Esophagus (tissue), 2 donors: ENCODE measurements at regions not wholly inside any gene's neighbourhood (a gene's known extent, or its start where the extent isn't known, plus 50 kb on each side); places are given as distances from the start of the nearest gene placed in this dataset.
"Not testable (repeated sequence)": the region's sequence is repeated elsewhere in the genome, so short reads cannot be mapped to it uniquely, and the experiment has no call there.

Experiments used
- H3K27ac ChIP-seq, 2 donors: one replicate each; pipeline ENCODE4 v1.5.1; 2013; ENCODE audit warnings: low read depth in 2 of 2, mild to moderate bottlenecking in 2 of 2, inconsistent platforms in 1 of 2, low read length in 1 of 2, moderate library complexity in 1 of 2
- H3K27me3 ChIP-seq, 2 donors: one replicate each; pipeline ENCODE4 v1.6.1; 2013; ENCODE audit warnings: low read length in 2 of 2, control low read depth in 1 of 2, mild to moderate bottlenecking in 1 of 2; ENCODE audit not compliant: insufficient read depth in 2 of 2, control insufficient read depth in 1 of 2
- H3K36me3 ChIP-seq, 2 donors: one replicate each; pipeline ENCODE4 v1.6.1; 2013; ENCODE audit warnings: low read length in 1 of 2; ENCODE audit not compliant: control insufficient read depth in 2 of 2, insufficient read depth in 2 of 2
- H3K4me1 ChIP-seq, 2 donors: one replicate each; pipeline ENCODE4 v1.6.1; 2013; ENCODE audit warnings: low read length in 1 of 2; ENCODE audit not compliant: control insufficient read depth in 2 of 2, insufficient read depth in 2 of 2
- H3K4me3 ChIP-seq, 2 donors: one replicate each; pipeline ENCODE4 v1.5.1; 2013; ENCODE audit warnings: low read length in 2 of 2, mild to moderate bottlenecking in 2 of 2, low read depth in 1 of 2, moderate library complexity in 1 of 2
- H3K9me3 ChIP-seq, 2 donors: one replicate each; pipeline ENCODE4 v1.6.1; 2013; ENCODE audit warnings: mild to moderate bottlenecking in 2 of 2, low read depth in 1 of 2, low read length in 1 of 2, moderate library complexity in 1 of 2; ENCODE audit not compliant: control insufficient read depth in 2 of 2, insufficient read depth in 1 of 2
- WGBS, 2 donors: extraction: QIAGEN DNeasy Blood & Tissue Kit; methylation state at CpG; one replicate each; pipeline ENCODE4 v1.1.7; 2013; 5-methylcytosine and 5-hydroxymethylcytosine counted together
- donor health status: healthy with polysubstance abuse.
- donor health status: Bipolar disorder and iron deficiency.

GRCh38 chr17:71769850-71770249 lies 351.0 kb upstream of the SOX9 start:
- 57 to 64% methylated on average over 2 of the region's 2 CpGs for WGBS, 2 donors
- Histone ChIP-seq H3K27ac (no peak overlapping the region), H3K4me1 (no peaks in the 10 kb centered on the region), H3K27me3 (peaks cover 0 to 2% of the 10 kb centered on the region in 2 donors), H3K4me3 (no peak overlapping the region), H3K36me3 (no peaks in the 10 kb centered on the region), H3K9me3 (no peaks in the 10 kb centered on the region)

DNA sequence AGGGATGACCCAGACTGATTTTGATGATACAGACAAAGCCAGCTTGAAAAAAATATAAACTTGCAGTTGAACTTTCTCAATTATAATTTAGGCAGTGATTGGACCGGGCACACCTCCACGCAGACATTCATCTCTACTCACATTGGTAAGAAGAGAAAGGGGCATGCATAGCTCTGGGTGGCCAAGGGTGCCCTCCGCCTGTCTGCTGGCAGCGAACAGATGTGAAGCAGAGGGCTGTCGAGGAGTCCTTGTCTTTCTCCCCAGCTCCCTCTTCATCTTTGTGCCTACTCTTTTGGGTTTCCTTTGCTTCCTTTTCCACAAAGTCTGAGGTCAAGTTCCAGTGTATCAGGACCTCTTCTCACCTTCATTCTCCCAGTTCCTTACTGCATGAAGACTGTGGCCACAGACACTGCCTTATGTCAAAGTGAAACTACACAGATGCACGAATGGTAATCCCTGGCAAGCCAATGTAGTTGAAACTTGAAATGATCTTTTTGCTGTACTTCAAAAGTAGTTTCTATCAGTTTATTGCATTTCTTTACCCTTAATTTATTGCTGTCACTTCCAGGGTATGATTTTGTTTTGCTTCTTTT lies 343.7 kb upstream of the SOX9 start:
- no peaks in the 10 kb centered on the region for H3K36me3 ChIP-seq
- no peak overlapping the region for H3K27ac ChIP-seq
- no peaks in the 10 kb centered on the region for H3K9me3 ChIP-seq
- WGBS, 2 donors: 82 to 87% methylated on average over 6 of the region's 6 CpGs
- H3K4me1 ChIP-seq: no peaks in the 10 kb centered on the region
- no peak overlapping the region for H3K4me3 ChIP-seq
- no peaks in the 10 kb centered on the region for H3K27me3 ChIP-seq

DNA sequence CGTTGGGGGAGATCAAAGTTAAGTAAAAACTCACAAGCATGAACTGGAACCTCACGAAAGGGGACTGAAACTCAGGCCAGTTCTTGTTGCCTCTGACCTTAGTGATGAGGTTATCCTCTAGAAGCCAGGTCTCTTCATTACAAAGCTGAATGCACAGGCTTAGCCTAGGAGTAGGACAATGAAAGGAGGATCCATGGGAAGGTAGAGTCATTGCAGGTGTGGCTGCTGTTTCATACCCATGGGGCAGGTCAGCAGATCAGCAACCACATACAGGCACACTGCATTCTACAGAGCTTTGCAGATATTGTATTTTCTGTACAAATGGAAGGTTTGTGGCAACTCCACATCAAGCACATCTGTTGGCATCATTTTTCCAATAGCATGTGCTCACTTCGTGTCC lies 341.3 kb upstream of the SOX9 start:
- 72 to 86% methylated on average over 3 of the region's 3 CpGs for WGBS, 2 donors
- H3K4me1 ChIP-seq: no peaks in the 10 kb centered on the region
- H3K27ac ChIP-seq: no peak overlapping the region
- H3K36me3 ChIP-seq: no peaks in the 10 kb centered on the region
- H3K9me3 ChIP-seq: no peaks in the 10 kb centered on the region
- H3K27me3 ChIP-seq: no peaks in the 10 kb centered on the region
- no peak overlapping the region for H3K4me3 ChIP-seq

- H3K27me3 ChIP-seq: no peaks in the 10 kb centered on the region
- no peaks in the 10 kb centered on the region for H3K4me1 ChIP-seq
- no peak overlapping the region for H3K27ac ChIP-seq
- H3K36me3 ChIP-seq: no peaks in the 10 kb centered on the region
- H3K9me3 ChIP-seq: no peaks in the 10 kb centered on the region
- no peak overlapping the region for H3K4me3 ChIP-seq
Observed at GRCh38 chr17:71780596-71780995, 340.2 kb upstream of the SOX9 start.

- H3K4me3 ChIP-seq, H3K27ac ChIP-seq, H3K27me3 ChIP-seq, H3K4me1 ChIP-seq, H3K36me3 ChIP-seq, H3K9me3 ChIP-seq: not testable (repeated sequence)
- 84 to 90% methylated on average over 8 of the region's 8 CpGs for WGBS, 2 donors
Observed at GRCh38 chr17:71782021-71782420, 338.8 kb upstream of the SOX9 start.

DNA sequence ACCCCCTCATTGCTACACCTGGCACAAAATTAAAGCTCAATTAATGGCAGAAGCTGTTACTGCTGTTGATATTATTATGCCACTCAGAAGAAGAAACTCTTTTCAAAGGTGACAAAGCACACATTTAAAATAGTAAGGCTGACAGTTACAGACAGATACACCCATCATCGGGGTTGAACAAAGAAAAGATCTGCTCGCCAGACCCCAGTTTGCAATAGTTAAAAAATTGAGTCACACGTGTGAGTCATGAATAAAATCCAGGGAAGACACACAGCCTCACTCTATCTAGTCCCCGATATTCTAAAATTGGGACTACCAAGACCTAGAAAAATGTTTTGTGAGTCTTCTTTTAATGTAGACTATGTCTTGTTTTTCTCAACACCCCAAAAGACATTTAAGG lies 330.0 kb upstream of the SOX9 start:
- Histone ChIP-seq H3K36me3 (no peaks in the 10 kb centered on the region), H3K4me3 (no peak overlapping the region), H3K27ac (no peak overlapping the region), H3K4me1 (no peaks in the 10 kb centered on the region), H3K27me3 (no peaks in the 10 kb centered on the region), H3K9me3 (no peaks in the 10 kb centered on the region)
- WGBS, 2 donors: 53 to 70% methylated on average over 4 of the region's 4 CpGs

- Histone ChIP-seq H3K36me3 (no peaks in the 10 kb centered on the region), H3K27ac (no peak overlapping the region), H3K4me3 (no peak overlapping the region), H3K27me3 (no peaks in the 10 kb centered on the region), H3K9me3 (no peaks in the 10 kb centered on the region), H3K4me1 (no peaks in the 10 kb centered on the region)
- 65 to 73% methylated on average over 4 of the region's 4 CpGs for WGBS, 2 donors
Observed at GRCh38 chr17:71791311-71791710, 329.5 kb upstream of the SOX9 start.

- H3K27me3 ChIP-seq: no peaks in the 10 kb centered on the region
- no peaks in the 10 kb centered on the region for H3K9me3 ChIP-seq
- H3K4me1 ChIP-seq: no peaks in the 10 kb centered on the region
- H3K27ac ChIP-seq: no peak overlapping the region
- H3K36me3 ChIP-seq: no peaks in the 10 kb centered on the region
- H3K4me3 ChIP-seq: no peak overlapping the region
- WGBS, 2 donors: 68 to 81% methylated on average over 7 of the region's 7 CpGs
Observed at GRCh38 chr17:71792966-71793365, 327.9 kb upstream of the SOX9 start.

GRCh38 chr17:71793518-71793917 lies 327.3 kb upstream of the SOX9 start:
- WGBS, 2 donors: 85 to 88% methylated on average over 2 of the region's 2 CpGs
- Histone ChIP-seq H3K4me1 (no peaks in the 10 kb centered on the region), H3K36me3 (no peaks in the 10 kb centered on the region), H3K9me3 (no peaks in the 10 kb centered on the region), H3K4me3 (no peak overlapping the region), H3K27me3 (no peaks in the 10 kb centered on the region), H3K27ac (no peak overlapping the region)

GRCh38 chr17:71798701-71799100 lies 322.1 kb upstream of the SOX9 start:
- no peaks in the 10 kb centered on the region for H3K36me3 ChIP-seq
- H3K9me3 ChIP-seq: no peaks in the 10 kb centered on the region
- H3K4me3 ChIP-seq: no peak overlapping the region
- no peaks in the 10 kb centered on the region for H3K27me3 ChIP-seq
- H3K4me1 ChIP-seq: no peaks in the 10 kb centered on the region
- no peak overlapping the region for H3K27ac ChIP-seq
- 77 to 81% methylated on average over 2 of the region's 2 CpGs for WGBS, 2 donors
